Vagina (tissue), 2 donors: ENCODE measurements at regions not wholly inside any gene's neighbourhood (a gene's known extent, or its start where the extent isn't known, plus 50 kb on each side); places are given as distances from the start of the nearest gene placed in this dataset.

Experiments
- DNase-seq, 2 donors: peaks; one replicate each; pipeline ENCODE4 v3.0.0-alpha.2; 2017; ENCODE audit errors: extremely low spot score in 2 of 2
- H3K27ac ChIP-seq: fragments of 200-600 bp; sonication (generic); one replicate; pipeline ENCODE4 v1.5.1; 2019
- H3K27me3 ChIP-seq: fragments of 200-600 bp; sonication (generic); one replicate; pipeline ENCODE4 v1.5.1; 2019
- H3K36me3 ChIP-seq, 2 donors: fragments of 200-600 bp; sonication (generic); one replicate each; pipeline ENCODE4 v1.5.1; 2017 to 2019
- H3K4me1 ChIP-seq: fragments of 200-600 bp; sonication (generic); one replicate; pipeline ENCODE4 v1.5.1; 2019
- H3K4me3 ChIP-seq, 2 donors: fragments of 200-600 bp; sonication (generic); 1 replicate in 1 of 2; 2 replicates in 1 of 2; pipeline ENCODE4 v1.5.1; 2016 to 2019
- H3K9me3 ChIP-seq: fragments of 200-600 bp; sonication (generic); one replicate; pipeline ENCODE4 v1.5.1; 2019
- POLR2A ChIP-seq, 2 donors: fragments of 450-650 bp; IDR thresholded peaks; one replicate each; pipeline ENCODE4 v1.6.1; 2017; ENCODE audit warnings: antibody characterized with exemption in 2 of 2, mild to moderate bottlenecking in 2 of 2, moderate library complexity in 2 of 2
- POLR2AphosphoS5 ChIP-seq, 2 donors: sonication (generic); formaldehyde crosslinking; IDR thresholded peaks; one replicate each; pipeline ENCODE4 v1.9.0; 2017; ENCODE audit warnings: antibody characterized with exemption in 2 of 2, mild to moderate bottlenecking in 2 of 2, low read depth in 1 of 2; ENCODE audit not compliant: insufficient read depth in 1 of 2
- intact Hi-C: fragments of 100-400 bp; cut with DNase I; formaldehyde crosslinking; loops from one replicate; pipeline ENCODE4 v1.15.1; 2023
- TF ChIP-seq, protein P1 (sequence below), 3 experiments: fragments of 450-650 bp in 2 of 3; fragments of 200-600 bp in 1 of 3; sonication (generic) in 1 of 3; IDR thresholded peaks; one replicate each; pipeline ENCODE4 v1.5.1; 2017 to 2019; ENCODE audit warnings: antibody characterized with exemption in 3 of 3, mild to moderate bottlenecking in 2 of 3, moderate library complexity in 2 of 3

- no peaks in the 10 kb centered on the region for H3K36me3 ChIP-seq
- TF ChIP-seq POLR2A (IDR thresholded peaks at IDR 0.05) (no peak), POLR2AphosphoS5 (IDR thresholded peaks at IDR 0.05; ENCODE audit: insufficient read depth in 1 of 2, low read depth in 1 of 2) (no peak)
Measured at GRCh38 chr14:97550463-97550862, 753.3 kb downstream of the VRK1 start.

GRCh38 chr14:97554597-97554996 is 757.4 kb downstream of the VRK1 start:
- DNase-seq, result no peak
- H3K36me3 ChIP-seq, result no peaks in the 10 kb centered on the region
- intact Hi-C loops, result no loop called here
- no peaks in the 10 kb centered on the region for H3K9me3 ChIP-seq
- no peaks in the 10 kb centered on the region for H3K4me1 ChIP-seq
- H3K27me3 ChIP-seq, result no peaks in the 10 kb centered on the region
- no peak overlapping the region for H3K27ac ChIP-seq
- TF ChIP-seq, protein P1, sequence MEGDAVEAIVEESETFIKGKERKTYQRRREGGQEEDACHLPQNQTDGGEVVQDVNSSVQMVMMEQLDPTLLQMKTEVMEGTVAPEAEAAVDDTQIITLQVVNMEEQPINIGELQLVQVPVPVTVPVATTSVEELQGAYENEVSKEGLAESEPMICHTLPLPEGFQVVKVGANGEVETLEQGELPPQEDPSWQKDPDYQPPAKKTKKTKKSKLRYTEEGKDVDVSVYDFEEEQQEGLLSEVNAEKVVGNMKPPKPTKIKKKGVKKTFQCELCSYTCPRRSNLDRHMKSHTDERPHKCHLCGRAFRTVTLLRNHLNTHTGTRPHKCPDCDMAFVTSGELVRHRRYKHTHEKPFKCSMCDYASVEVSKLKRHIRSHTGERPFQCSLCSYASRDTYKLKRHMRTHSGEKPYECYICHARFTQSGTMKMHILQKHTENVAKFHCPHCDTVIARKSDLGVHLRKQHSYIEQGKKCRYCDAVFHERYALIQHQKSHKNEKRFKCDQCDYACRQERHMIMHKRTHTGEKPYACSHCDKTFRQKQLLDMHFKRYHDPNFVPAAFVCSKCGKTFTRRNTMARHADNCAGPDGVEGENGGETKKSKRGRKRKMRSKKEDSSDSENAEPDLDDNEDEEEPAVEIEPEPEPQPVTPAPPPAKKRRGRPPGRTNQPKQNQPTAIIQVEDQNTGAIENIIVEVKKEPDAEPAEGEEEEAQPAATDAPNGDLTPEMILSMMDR (IDR thresholded peaks at IDR 0.05), result no peak
- TF ChIP-seq POLR2A (IDR thresholded peaks at IDR 0.05), result no peak
- no peak overlapping the region for H3K4me3 ChIP-seq

More at GRCh38 chr14:97550463-97550862, 753.3 kb downstream of the VRK1 start:
- Histone ChIP-seq H3K4me3 (no peak overlapping the region), H3K9me3 (no peaks in the 10 kb centered on the region), H3K4me1 (no peaks in the 10 kb centered on the region), H3K27ac (no peak overlapping the region), H3K27me3 (no peaks in the 10 kb centered on the region)
- DNase-seq, result no peak
- intact Hi-C loops, result no loop called here

- H3K36me3 ChIP-seq, result no peaks in the 10 kb centered on the region
- no peak overlapping the region for H3K4me3 ChIP-seq
- no peaks in the 10 kb centered on the region for H3K9me3 ChIP-seq
- H3K27ac ChIP-seq, result no peak overlapping the region
- no peak for TF ChIP-seq POLR2AphosphoS5 (IDR thresholded peaks at IDR 0.05; ENCODE audit: insufficient read depth in 1 of 2, low read depth in 1 of 2)
- TF ChIP-seq POLR2A (IDR thresholded peaks at IDR 0.05), result no peak
- TF ChIP-seq, protein P1 (IDR thresholded peaks at IDR 0.05), result no peak
- H3K4me1 ChIP-seq, result no peaks in the 10 kb centered on the region
- no peaks in the 10 kb centered on the region for H3K27me3 ChIP-seq
- DNase-seq, result no peak
- intact Hi-C loops, result no loop called here
Measured at GRCh38 chr14:97564334-97564733, 767.2 kb downstream of the VRK1 start.

DNA sequence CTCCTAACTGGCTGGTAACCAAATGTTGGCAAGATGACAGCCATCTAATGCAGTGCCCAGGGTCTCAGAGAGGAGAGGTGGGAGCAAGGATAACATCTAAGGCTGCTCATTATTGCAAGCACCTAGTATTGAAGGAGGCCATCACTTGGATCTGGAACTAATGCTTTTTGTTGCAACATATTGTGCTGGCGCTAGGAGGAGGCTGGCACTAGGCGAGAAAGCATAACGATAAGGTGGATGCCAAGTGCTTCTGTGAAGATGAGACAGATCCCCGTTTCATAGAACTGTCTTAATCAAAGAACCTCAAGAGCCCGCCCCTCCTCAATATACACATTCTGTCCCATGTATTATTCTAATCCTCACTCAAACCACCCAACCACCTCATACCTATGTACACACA is 774.0 kb downstream of the VRK1 start:
- Histone ChIP-seq H3K9me3 (no peaks in the 10 kb centered on the region), H3K36me3 (no peaks in the 10 kb centered on the region), H3K4me1 (no peaks in the 10 kb centered on the region), H3K27ac (no peak overlapping the region), H3K4me3 (no peak overlapping the region), H3K27me3 (no peaks in the 10 kb centered on the region)
- TF ChIP-seq POLR2A (IDR thresholded peaks at IDR 0.05) (no peak), POLR2AphosphoS5 (IDR thresholded peaks at IDR 0.05; ENCODE audit: insufficient read depth in 1 of 2, low read depth in 1 of 2) (no peak)
- TF ChIP-seq, protein P1 (IDR thresholded peaks at IDR 0.05), result no peak
- no peak for DNase-seq
- intact Hi-C loops, result no loop called here

- H3K9me3 ChIP-seq, result no peaks in the 10 kb centered on the region
- H3K27me3 ChIP-seq, result no peaks in the 10 kb centered on the region
- no peaks in the 10 kb centered on the region for H3K36me3 ChIP-seq
- no peak overlapping the region for H3K27ac ChIP-seq
- TF ChIP-seq POLR2A (IDR thresholded peaks at IDR 0.05) (no peak), POLR2AphosphoS5 (IDR thresholded peaks at IDR 0.05; ENCODE audit: insufficient read depth in 1 of 2, low read depth in 1 of 2) (no peak)
- TF ChIP-seq, protein P1 (IDR thresholded peaks at IDR 0.05), result no peak
- H3K4me3 ChIP-seq, result no peak overlapping the region
- H3K4me1 ChIP-seq, result no peaks in the 10 kb centered on the region
- DNase-seq, result no peak
- intact Hi-C loops, result no loop called here
Measured at GRCh38 chr14:97571866-97572555, 774.8 kb downstream of the VRK1 start.
